GM19467 (cell line): ENCODE measurements at regions not wholly inside any gene's neighbourhood (a gene's known extent, or its start where the extent isn't known, plus 50 kb on each side); places are given as distances from the start of the nearest gene placed in this dataset.
"Not testable (repeated sequence)": the region's sequence is repeated elsewhere in the genome, so short reads cannot be mapped to it uniquely, and the experiment has no call there.

Experiments
- ATAC-seq: cut with Tn5 transposase; IDR thresholded peaks from one replicate; pipeline ENCODE4 v1.9.1; 2021; ENCODE audit warnings: mild to moderate bottlenecking, moderate library complexity; ENCODE audit not compliant: unreplicated experiment

DNA sequence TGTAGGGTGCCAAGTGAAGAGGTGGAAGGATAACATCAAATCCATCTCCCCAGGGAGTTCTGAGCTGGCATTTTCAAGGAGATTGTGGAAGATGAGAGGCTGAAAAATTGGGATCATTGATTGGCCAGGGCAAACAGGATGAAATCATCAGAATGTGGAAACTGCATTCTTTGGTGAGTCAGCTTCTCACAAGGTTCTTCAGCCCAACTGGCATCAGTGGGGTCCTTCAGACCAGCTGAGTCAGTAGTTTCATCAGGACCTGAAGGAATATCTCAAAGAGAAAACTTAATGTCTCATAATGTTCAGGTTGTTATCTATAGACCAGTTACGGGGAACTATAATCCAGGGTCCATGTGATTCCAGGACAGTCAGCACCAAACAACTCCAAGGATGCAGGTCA, 195.8 kb downstream of the HAO1 start:
- ATAC-seq = no peak

DNA sequence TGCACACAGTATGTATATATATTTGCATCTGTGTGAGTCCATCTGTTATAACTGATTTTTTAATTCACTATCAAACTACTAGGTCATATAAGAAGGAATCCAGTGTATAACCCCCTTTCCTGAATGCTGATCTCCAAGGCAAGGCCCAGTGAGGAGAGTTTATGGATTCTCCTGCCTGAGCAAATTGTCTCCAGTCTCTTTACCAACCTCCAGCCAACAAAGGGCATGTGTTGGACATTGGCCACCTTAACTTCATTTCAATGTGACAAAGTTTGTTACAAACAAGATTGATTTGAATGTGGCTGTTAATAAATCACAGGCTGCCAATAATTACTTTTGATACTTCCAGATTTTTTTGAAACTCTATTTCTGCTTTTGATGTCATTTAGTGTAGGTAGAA, 191.6 kb downstream of the HAO1 start:
- no peak for ATAC-seq

GRCh38 chr20:7754102-7754501, 186.2 kb downstream of the HAO1 start:
- no peak for ATAC-seq

DNA sequence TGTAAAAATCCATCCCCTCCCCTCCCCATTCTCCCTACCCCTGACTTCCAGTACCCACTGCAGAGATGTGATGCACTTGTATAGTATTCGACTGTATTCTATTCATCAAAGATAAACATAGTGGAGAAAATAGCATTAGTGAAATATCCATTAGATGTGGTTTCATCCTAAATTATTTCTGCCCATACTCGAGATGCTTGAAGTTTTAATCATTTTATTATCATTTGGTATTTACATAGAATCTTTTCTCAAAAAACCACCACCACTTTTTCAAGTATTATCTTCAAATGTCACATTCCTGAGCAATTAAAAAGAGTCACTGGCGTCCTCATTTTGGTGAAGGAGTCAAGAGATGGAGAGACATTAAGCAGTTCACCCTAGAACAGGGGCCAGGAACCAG, 181.9 kb downstream of the HAO1 start:
- no peak for ATAC-seq

DNA sequence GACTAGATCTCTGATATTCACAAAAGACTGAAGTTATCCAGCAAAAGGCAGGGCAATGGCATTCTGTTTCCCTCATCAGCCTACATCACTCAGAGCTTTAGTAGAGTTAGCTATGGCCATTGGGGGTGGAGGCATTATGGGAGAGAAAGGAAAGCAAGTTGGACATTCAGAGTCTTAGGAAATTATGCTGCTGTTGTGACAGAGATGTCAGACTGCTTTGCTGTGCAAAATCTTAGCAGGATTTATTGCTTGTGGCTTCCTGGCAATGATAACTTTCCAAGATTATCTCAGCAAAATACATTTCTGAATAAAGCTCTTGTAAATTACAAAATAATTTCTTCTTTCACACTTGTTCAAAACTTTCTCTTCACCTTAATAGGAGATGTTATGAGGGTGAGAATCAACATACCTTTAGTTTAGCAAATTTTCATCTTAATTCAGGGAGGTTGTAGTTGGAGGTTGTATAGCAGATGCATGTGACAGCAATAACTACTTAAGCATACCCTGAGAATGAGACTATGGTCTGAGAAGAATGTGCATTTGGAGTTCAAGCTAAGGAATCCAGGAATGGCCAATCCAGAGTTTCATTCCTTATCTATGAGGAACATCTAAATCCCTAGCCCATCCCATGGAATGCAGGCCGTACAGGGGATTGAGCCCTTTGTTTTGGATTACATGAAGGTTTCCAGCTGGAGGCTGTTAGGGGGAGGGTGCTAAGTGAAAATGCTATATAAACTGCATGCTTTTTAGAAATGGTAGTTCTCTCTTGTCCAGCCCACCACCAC, 179.8 kb downstream of the HAO1 start:
- ATAC-seq = no peak

- peak; percentile 88 for ATAC-seq
Observed at GRCh38 chr20:7765221-7765620, 175.0 kb downstream of the HAO1 start.

GRCh38 chr20:7770046-7770445, 170.2 kb downstream of the HAO1 start:
- no peak for ATAC-seq

DNA sequence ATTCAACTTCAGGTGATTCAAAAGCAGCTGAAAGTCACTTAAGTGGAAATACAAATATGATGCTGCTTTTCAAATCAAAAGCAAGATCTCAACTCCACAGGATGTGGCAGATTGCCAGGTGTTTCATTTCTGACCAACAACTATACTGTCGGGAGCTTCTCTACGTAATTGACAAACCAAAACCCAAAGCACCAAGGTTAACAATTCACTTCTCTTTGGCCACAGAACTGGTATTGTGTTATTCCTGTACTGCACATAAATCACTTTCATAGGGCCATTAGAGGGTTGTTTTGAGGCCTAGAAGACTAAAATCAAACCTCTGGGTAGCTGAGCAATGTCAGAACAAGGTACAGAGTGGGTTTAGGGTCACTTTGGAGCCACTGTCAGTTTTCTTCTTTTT, 169.7 kb downstream of the HAO1 start:
- ATAC-seq = peak; percentile 96

- no peak for ATAC-seq
Observed at GRCh38 chr20:7772371-7772770, 167.9 kb downstream of the HAO1 start.

- ATAC-seq = no peak
Observed at GRCh38 chr20:7773511-7773910, 166.7 kb downstream of the HAO1 start.

DNA sequence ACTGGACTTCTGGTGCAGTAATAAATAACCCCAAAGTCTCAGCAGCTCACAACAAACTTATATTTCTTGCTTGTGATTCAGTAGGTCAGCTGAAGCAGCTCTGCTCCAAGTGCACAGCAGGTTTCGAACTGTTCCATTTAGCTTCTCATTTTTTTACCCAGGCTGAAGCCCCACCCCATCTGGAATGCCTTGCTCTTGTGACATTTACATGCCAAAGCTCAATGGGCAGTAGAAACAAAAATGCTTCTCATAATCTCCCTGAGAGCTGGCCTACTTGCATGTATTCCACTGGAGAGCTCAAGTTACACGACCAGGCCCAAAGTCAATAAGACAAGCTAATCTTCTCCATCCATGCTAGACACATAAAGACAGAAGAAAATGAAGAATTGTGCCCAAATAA, 165.2 kb downstream of the HAO1 start:
- no peak for ATAC-seq

DNA sequence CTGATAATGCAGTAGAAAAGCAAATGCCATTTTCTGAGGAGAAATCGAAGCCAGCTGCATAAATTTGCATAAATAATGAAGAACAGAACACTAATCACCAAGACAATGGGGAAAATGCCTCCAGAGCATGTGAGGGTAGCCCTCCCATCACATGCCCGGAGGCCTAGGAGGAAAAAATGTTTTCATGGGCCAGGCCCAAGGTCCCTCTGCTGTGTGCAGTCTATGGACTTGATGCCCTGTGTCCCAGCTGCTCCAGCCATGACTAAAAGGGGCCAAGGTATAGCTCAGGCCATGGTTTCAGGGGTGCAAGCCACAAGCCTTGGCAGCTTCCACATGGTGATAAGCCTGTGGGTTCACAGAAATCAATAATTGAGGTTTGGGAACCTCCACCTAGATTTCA, 164.1 kb downstream of the HAO1 start:
- ATAC-seq = no peak

- no peak for ATAC-seq
Observed at GRCh38 chr20:7790189-7790588, 150.1 kb downstream of the HAO1 start.

DNA sequence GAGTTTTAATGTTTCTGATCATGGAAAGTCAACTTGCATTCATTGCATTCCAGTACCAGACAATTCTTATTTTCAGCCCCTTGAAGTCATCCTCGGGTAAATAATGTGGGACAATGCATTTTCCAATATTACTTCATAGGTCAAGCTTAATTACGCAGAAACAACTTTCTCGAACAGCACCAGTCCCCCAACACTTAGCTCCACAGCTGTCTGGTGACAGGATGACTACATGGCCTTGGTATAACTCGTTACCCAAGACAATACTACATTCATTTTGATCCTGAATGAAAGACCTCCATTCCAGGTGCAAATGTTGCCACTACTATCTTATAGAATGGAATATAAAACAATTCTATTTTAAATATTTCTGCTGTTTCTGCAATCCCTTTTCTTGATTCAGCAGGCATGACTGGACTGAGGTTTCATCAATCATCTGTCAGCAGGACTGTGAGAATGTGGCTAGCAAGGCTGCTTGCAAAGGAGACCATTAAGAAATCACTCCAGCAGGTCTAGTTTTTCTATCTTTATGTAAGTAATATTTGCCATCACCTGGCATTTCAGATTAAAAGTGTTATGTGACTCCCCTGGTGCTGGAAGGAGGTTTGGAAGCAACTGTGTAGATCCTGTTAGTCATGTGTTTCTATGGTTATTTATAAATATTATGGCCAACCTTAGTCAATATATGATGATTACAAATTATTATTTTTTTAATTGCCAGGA, 147.9 kb downstream of the HAO1 start:
- ATAC-seq = no peak

DNA sequence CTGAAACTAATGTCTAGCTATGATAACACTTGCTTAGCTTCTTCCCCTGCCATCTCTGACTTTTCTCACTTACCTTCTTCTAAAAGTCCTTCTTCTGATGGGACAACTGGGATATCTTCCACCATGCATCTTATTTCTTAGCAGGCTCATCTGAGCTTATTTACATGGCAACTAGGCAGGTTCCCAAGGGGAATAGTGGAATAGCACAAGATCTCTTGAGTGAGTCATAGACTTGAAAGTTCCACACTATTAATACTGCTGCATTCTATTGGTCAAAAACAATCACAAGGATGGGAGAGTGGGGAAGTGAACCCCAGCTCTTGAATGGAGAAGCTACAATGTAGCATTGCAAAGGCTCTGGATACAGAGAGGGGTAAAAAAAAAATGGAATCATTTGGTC, 142.1 kb downstream of the HAO1 start:
- no peak for ATAC-seq

DNA sequence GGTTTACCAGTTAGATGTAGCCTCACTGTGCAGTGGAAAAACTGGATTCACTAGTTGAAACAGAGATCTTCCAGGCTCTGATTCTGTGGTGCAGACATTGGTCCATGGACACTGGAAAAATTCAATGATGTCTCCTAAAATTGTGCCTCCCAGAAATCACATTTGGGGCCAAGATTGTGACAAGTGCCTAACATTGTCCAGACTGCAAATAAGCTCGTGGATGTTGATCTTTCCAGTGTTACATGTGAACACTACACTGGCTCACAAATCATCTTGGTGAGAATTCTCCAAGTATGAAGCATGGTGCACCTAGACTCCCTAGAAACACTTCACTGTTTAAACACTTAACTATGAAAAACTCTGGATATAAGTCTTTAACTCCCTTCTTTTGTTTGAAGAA, 140.4 kb downstream of the HAO1 start:
- no peak for ATAC-seq

GRCh38 chr20:7803411-7804151, 136.7 kb downstream of the HAO1 start:
- not testable (repeated sequence) for ATAC-seq

DNA sequence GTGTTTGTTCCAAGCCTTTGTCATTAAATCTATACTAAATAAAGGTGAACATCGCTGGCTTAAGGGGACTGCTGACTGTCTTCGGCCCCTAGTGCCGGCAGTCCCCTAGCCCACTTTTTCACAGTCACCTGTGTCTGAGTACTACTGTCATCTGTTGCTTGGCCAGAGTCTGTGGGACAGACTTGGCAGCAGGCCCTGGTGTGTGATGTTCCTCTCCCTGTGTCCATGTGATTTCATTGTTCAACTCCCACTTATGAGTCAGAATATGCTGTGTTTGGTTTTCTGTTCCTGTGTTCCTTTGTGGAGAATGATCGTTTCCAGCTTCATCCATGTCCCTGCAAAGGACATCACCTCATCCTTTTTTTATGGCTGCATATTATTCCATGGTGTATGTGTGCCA, 133.4 kb downstream of the HAO1 start:
- ATAC-seq = no peak

DNA sequence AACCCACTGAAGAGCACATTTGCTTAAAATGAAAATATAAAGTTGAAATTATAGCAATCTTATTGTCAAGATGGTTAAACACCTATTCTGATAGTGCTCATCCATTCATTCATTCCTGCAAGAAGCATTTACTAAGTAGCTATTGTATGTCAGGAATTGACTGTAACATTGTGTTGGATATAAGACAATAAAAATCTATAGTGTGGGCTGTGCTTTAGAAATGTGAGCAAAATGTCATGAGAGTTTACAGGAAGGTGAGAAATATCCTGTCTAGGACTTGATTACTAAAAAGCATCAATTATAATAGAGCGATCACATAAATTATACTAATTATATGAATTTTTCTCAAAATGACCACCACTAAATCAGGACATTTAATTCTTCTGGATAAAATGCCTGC, 123.0 kb downstream of the HAO1 start:
- no peak for ATAC-seq

DNA sequence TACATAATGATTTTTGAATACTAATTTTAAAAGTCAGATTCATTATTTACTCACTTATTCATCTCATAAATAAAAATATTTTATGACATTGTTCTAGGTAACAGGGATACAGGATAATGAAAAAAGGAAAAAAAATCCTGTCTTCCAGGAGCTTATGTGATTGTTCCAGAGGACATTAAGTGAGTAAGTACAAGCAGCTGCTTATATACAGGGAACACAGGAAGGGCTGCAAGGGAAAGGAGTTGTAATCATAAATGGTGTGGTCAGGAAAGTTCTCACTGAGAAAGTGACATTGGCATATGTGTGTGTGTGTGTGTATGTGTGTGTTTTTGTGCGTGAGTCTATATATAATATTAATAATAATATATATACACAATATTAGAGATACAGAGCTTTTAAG, 121.8 kb downstream of the HAO1 start:
- no peak for ATAC-seq

DNA sequence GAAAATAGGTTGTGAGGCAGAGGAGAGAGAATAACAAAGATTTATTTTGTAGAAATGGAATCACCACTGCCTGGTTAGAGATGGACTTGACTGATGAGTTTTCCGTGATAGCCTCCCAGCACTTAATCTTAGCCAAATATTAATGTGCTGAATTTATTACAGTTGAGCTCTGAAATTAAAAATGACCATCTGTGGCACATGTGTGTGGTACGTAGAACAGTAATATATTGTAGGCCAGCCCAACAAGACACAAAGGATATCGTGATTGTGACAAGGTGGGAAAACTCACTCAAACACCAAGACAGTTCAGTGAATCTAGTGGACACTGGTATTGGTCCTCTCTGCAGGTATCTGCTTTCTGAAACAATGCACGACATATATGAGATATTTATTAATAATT, 119.4 kb downstream of the HAO1 start:
- ATAC-seq = no peak

GRCh38 chr20:7822772-7823171, 117.5 kb downstream of the HAO1 start:
- ATAC-seq = no peak
